NCI-H774 (cell line): ENCODE measurements at regions not wholly inside any gene's neighbourhood (a gene's known extent, or its start where the extent isn't known, plus 50 kb on each side); places are given as distances from the start of the nearest gene placed in this dataset.
"Not testable (repeated sequence)": the region's sequence is repeated elsewhere in the genome, so short reads cannot be mapped to it uniquely, and the experiment has no call there.

Experiments used
- DNase-seq: peaks from one replicate; lab custom pipeline; 2025; lab: John Stamatoyannopoulos, UW

- DNase-seq: no peak
Observed at GRCh38 chr12:58419905-58420304, 478.5 kb downstream of the ATP23 start.

GRCh38 chr12:58420503-58420902 is 479.1 kb downstream of the ATP23 start:
- DNase-seq: no peak

GRCh38 chr12:58421990-58422389 is 480.6 kb downstream of the ATP23 start:
- no peak for DNase-seq

- no peak for DNase-seq
Observed at GRCh38 chr12:58424735-58425392, 483.5 kb downstream of the ATP23 start.

GRCh38 chr12:58425481-58426392 is 484.4 kb downstream of the ATP23 start:
- DNase-seq: peak; percentile 58

- not testable (repeated sequence) for DNase-seq
Observed at GRCh38 chr12:58426437-58426836, 485.1 kb downstream of the ATP23 start.

GRCh38 chr12:58433959-58434358 is 486.3 kb downstream of the LRIG3 start:
- no peak for DNase-seq

GRCh38 chr12:58434726-58435125 is 485.6 kb downstream of the LRIG3 start:
- DNase-seq: peak; percentile 77

- no peak for DNase-seq
Observed at GRCh38 chr12:58435647-58436046, 484.7 kb downstream of the LRIG3 start.

GRCh38 chr12:58441483-58441882 is 478.8 kb downstream of the LRIG3 start:
- no peak for DNase-seq

GRCh38 chr12:58443273-58443980 is 476.9 kb downstream of the LRIG3 start:
- DNase-seq: no peak

- DNase-seq: no peak
Observed at GRCh38 chr12:58443981-58444371, 476.3 kb downstream of the LRIG3 start.

- no peak for DNase-seq
Observed at GRCh38 chr12:58450868-58451482, 469.3 kb downstream of the LRIG3 start.

- no peak for DNase-seq
Observed at GRCh38 chr12:58452546-58452945, 467.8 kb downstream of the LRIG3 start.

- no peak for DNase-seq
Observed at GRCh38 chr12:58453306-58453705, 467.0 kb downstream of the LRIG3 start.

- DNase-seq: no peak
Observed at GRCh38 chr12:58455136-58455535, 465.2 kb downstream of the LRIG3 start.

- no peak for DNase-seq
Observed at GRCh38 chr12:58458102-58458501, 462.2 kb downstream of the LRIG3 start.

- no peak for DNase-seq
Observed at GRCh38 chr12:58459191-58459590, 461.1 kb downstream of the LRIG3 start.

- no peak for DNase-seq
Observed at GRCh38 chr12:58463051-58463450, 457.3 kb downstream of the LRIG3 start.

GRCh38 chr12:58465418-58465817 is 454.9 kb downstream of the LRIG3 start:
- no peak for DNase-seq

GRCh38 chr12:58470266-58471010 is 449.9 kb downstream of the LRIG3 start:
- no peak for DNase-seq

- DNase-seq: no peak
Observed at GRCh38 chr12:58479401-58479800, 440.9 kb downstream of the LRIG3 start.
